SK-N-SH (cell line): ENCODE measurements at regions not wholly inside any gene's neighbourhood (a gene's known extent, or its start where the extent isn't known, plus 50 kb on each side); places are given as distances from the start of the nearest gene placed in this dataset.

Experiments
- CTCF ChIA-PET: fragments of 300-600, 350-600 bp; formaldehyde crosslinking; extraction: SDS; loops from one replicate; lab custom pipeline; 2021; lab: Yijun Ruan, JAX
- POLR2A ChIA-PET: fragments of 350-600 bp; sonication (Branson Sonifier 250); formaldehyde crosslinking; extraction: SDS; loops from one replicate; lab custom pipeline; 2020; ENCODE audit warnings: antibody characterized with exemption, inconsistent platforms; lab: Yijun Ruan, JAX
- DNase-seq: peaks from one replicate; pipeline ENCODE4 v3.0.0; 2012
- H2AFZ ChIP-seq: fragments of 200-600 bp; sonication (generic); 2 replicates; pipeline ENCODE4 v1.8.1; 2016; ENCODE audit warnings: antibody characterized with exemption, mild to moderate bottlenecking, low read depth
- H3F3A ChIP-seq: fragments of 200-600 bp; sonication (generic); replicated peaks from 2 replicates; pipeline ENCODE3; 2016; ENCODE audit warnings: antibody characterized with exemption, mild to moderate bottlenecking; ENCODE audit not compliant: insufficient read depth
- H3K27ac ChIP-seq, 2 experiments: fragments of 200-500 bp in 1 of 2; fragments of 200-600 bp in 1 of 2; sonication (Bioruptor generic) in 1 of 2; sonication (generic), shearing (Covaris generic) in 1 of 2; 2 replicates each; pipeline versions ENCODE4 v1.5.1 to v1.6.1; 2014 to 2016; ENCODE audit warnings: low read depth in 2 of 2, inconsistent platforms in 1 of 2, low read length in 1 of 2, mild to moderate bottlenecking in 1 of 2, mixed read lengths in 1 of 2
- H3K27me3 ChIP-seq: fragments of 200-600 bp; sonication (generic), shearing (Covaris generic); 2 replicates; pipeline ENCODE4 v1.6.1; 2016; ENCODE audit warnings: mixed run types; ENCODE audit not compliant: insufficient read depth
- H3K36me3 ChIP-seq, 2 experiments: fragments of 200-500 bp in 1 of 2; fragments of 200-600 bp in 1 of 2; sonication (Bioruptor generic) in 1 of 2; sonication (generic) in 1 of 2; replicated peaks in 1 of 2; 2 replicates each; pipeline versions ENCODE3 to v1.5.1; 2014 to 2016; ENCODE audit warnings: low read length in 1 of 2, mild to moderate bottlenecking in 1 of 2; ENCODE audit not compliant: insufficient read depth in 2 of 2, control insufficient read depth in 1 of 2
- H3K4me1 ChIP-seq, 2 experiments: fragments of 200-500 bp in 1 of 2; fragments of 200-600 bp in 1 of 2; sonication (Bioruptor generic) in 1 of 2; sonication (generic), shearing (Covaris generic) in 1 of 2; 2 replicates each; pipeline versions ENCODE4 v1.5.1 to v1.6.1; 2014 to 2016; ENCODE audit warnings: low read depth in 1 of 2, low read length in 1 of 2, mixed run types in 1 of 2; ENCODE audit not compliant: insufficient read depth in 2 of 2, control insufficient read depth in 1 of 2
- H3K4me2 ChIP-seq: fragments of 200-600 bp; sonication (generic), shearing (Covaris generic); 2 replicates; pipeline ENCODE4 v1.6.1; 2017; ENCODE audit warnings: mixed run types
- H3K4me3 ChIP-seq, 2 experiments: fragments of 200-500 bp in 1 of 2; fragments of 200-600 bp in 1 of 2; sonication (Bioruptor generic) in 1 of 2; sonication (generic), shearing (Covaris generic) in 1 of 2; 2 replicates each; pipeline versions ENCODE4 v1.5.1 to v1.8.1; 2014 to 2016; ENCODE audit warnings: low read depth in 2 of 2, inconsistent platforms in 1 of 2, low read length in 1 of 2, mild to moderate bottlenecking in 1 of 2, mixed read lengths in 1 of 2, moderate library complexity in 1 of 2
- H3K79me2 ChIP-seq: fragments of 200-600 bp; sonication (generic); 2 replicates; pipeline ENCODE4 v1.8.1; 2017; ENCODE audit warnings: mild to moderate bottlenecking; ENCODE audit not compliant: insufficient read depth
- H3K9ac ChIP-seq: fragments of 200-600 bp; sonication (generic); 2 replicates; pipeline ENCODE4 v1.6.1; 2017; ENCODE audit warnings: mixed run types
- H3K9me2 ChIP-seq: fragments of 200-600 bp; sonication (generic); 2 replicates; pipeline ENCODE4 v1.6.1; 2017; ENCODE audit warnings: mixed run types
- H3K9me3 ChIP-seq: fragments of 200-600 bp; sonication (generic); 2 replicates; pipeline ENCODE4 v1.6.1; 2017; ENCODE audit warnings: mixed run types, mild to moderate bottlenecking, moderate library complexity
- H4K20me1 ChIP-seq: fragments of 200-600 bp; sonication (generic); 2 replicates; pipeline ENCODE4 v1.6.1; 2017; ENCODE audit warnings: mild to moderate bottlenecking, mixed run types; ENCODE audit not compliant: insufficient read depth
- CHD2 ChIP-seq: fragments of 150-350 bp; IDR thresholded peaks from 2 replicates; pipeline ENCODE4 v1.6.1; 2018; ENCODE audit warnings: low read length; ENCODE audit not compliant: partially characterized antibody
- ELF1 ChIP-seq: IDR thresholded peaks from 2 replicates; pipeline ENCODE4 v1.4.0; 2012
- EZH2phosphoT487 ChIP-seq: fragments of 200-600 bp; sonication (generic); IDR thresholded peaks from 2 replicates; pipeline ENCODE4 v1.6.1; 2017; ENCODE audit warnings: low read depth, mixed run types, mild to moderate bottlenecking, antibody characterized with exemption, moderate library complexity, borderline replicate concordance
- FOSL2 ChIP-seq: IDR thresholded peaks from 2 replicates; pipeline ENCODE4 v1.4.0; 2012; ENCODE audit warnings: low read depth, mild to moderate bottlenecking, moderate library complexity, borderline replicate concordance
- FOXM1 ChIP-seq: IDR thresholded peaks from 2 replicates; pipeline ENCODE4 v1.4.0; 2012; ENCODE audit warnings: low read depth, mild to moderate bottlenecking
- GABPA ChIP-seq: IDR thresholded peaks from 2 replicates; pipeline ENCODE4 v1.4.0; 2012; ENCODE audit warnings: low read depth, mild to moderate bottlenecking
- GATA2 ChIP-seq: sonication (generic); formaldehyde crosslinking; IDR thresholded peaks from 2 replicates; pipeline ENCODE4 v1.5.0; 2020; ENCODE audit warnings: mild to moderate bottlenecking, missing genetic modification reagents
- JUND ChIP-seq: IDR thresholded peaks from 2 replicates; pipeline ENCODE4 v1.4.0; 2012
- NFIC ChIP-seq: IDR thresholded peaks from 2 replicates; pipeline ENCODE4 v1.4.0; 2012; ENCODE audit warnings: borderline replicate concordance
- NRF1 ChIP-seq: IDR thresholded peaks from 2 replicates; pipeline ENCODE4 v1.6.1; 2012; ENCODE audit warnings: low read depth, mild to moderate bottlenecking, low read length
- POLR2AphosphoS5 ChIP-seq: IDR thresholded peaks from 2 replicates; pipeline ENCODE4 v1.6.1; 2012; ENCODE audit warnings: low read depth, low read length
- RCOR1 ChIP-seq: fragments of 150-350 bp; IDR thresholded peaks from 2 replicates; pipeline ENCODE4 v1.6.1; 2017; ENCODE audit warnings: antibody characterized with exemption, low read length
- RXRA ChIP-seq: IDR thresholded peaks from 2 replicates; pipeline ENCODE4 v1.4.0; 2012; ENCODE audit warnings: low read depth, mild to moderate bottlenecking, borderline replicate concordance
- SMC3 ChIP-seq: IDR thresholded peaks from 2 replicates; pipeline ENCODE4 v1.6.1; 2012; ENCODE audit warnings: low read depth, low read length, improper control_type of control experiment
- TCF12 ChIP-seq: IDR thresholded peaks from 2 replicates; pipeline ENCODE4 v1.4.0; 2012
- YY1 ChIP-seq: IDR thresholded peaks from 2 replicates; pipeline ENCODE4 v1.4.0; 2012; ENCODE audit warnings: low read depth, mild to moderate bottlenecking
- WGBS: methylation state at CpG from one replicate; pipeline ENCODE4 v1.1.6; 2017; ENCODE audit warnings: low lambda C conversion rate; 5-methylcytosine and 5-hydroxymethylcytosine counted together
- TF ChIP-seq, protein P1 (sequence below): IDR thresholded peaks from 2 replicates; pipeline ENCODE4; 2012
- TF ChIP-seq, protein P2 (sequence below): fragments of 150-350 bp; IDR thresholded peaks from 2 replicates; pipeline ENCODE4 v1.6.1; 2016; ENCODE audit warnings: mild to moderate bottlenecking, low read depth, low read length
- TF ChIP-seq, protein P3 (sequence below): fragments of 150-350 bp; IDR thresholded peaks from 2 replicates; pipeline ENCODE4 v1.6.1; 2017; ENCODE audit warnings: antibody characterized with exemption, low read length, low read depth, borderline replicate concordance
- TF ChIP-seq, protein P4 (sequence below): IDR thresholded peaks from 2 replicates; pipeline ENCODE4 v1.4.0; 2012; ENCODE audit warnings: low read depth, borderline replicate concordance
- TF ChIP-seq, protein P5 (sequence below): fragments of 200-600 bp; sonication (generic); IDR thresholded peaks from 2 replicates; pipeline ENCODE4 v1.6.1; 2017; ENCODE audit warnings: antibody characterized with exemption, mild to moderate bottlenecking, moderate library complexity

DNA sequence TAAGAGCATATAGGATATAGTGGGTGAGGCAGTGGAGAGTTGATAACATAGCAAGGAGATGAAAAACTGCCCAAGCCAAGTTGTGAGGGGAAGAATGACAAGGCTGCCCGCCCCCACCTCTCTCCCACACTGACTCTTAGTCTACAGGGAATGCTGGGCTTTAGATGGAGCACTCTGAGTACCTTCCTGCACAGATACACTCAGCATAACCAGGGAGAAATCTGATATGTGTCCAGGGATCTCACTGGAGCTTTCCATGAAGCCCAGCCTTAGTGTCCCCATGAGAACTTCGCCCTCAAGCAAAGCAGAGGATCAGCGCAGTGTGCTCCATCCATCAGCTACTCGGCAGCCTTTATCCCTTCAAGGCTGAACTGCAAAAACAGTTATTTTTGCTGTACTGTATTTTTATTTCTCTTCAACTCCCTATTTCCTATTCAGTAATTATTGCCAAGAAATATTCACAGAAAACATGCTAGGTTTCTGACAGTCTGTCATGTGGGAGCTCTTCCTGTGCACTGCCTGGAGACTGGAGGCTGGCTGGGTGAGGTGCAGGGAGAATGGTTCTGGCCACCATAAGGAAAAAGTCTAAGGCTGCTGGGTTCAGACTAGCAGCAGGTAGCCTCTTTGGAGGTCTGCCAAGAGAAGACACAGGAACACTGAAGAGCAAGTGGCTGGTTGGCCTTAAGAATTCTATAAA lies 475.2 kb upstream of the PPP2R3A start:
- Histone ChIP-seq H3K9me2 (no peaks in the 10 kb centered on the region), H3K4me2 (no peak overlapping the region), H4K20me1 (no peaks in the 10 kb centered on the region), H3F3A (no peaks in the 10 kb centered on the region), H3K4me3 (no peak overlapping the region), H2AFZ (no peak overlapping the region), H3K9me3 (no peaks in the 10 kb centered on the region), H3K27ac (no peak overlapping the region), H3K36me3 (no peaks in the 10 kb centered on the region), H3K9ac (no peak overlapping the region), H3K27me3 (no peaks in the 10 kb centered on the region), H3K79me2 (no peaks in the 10 kb centered on the region), H3K4me1 (no peaks in the 10 kb centered on the region)
- TF ChIP-seq POLR2AphosphoS5 (no peak), ELF1 (no peak), FOSL2 (no peak), EZH2phosphoT487 (no peak), GABPA (no peak), RXRA (no peak), RCOR1 (no peak)
- TF ChIP-seq, protein P1, sequence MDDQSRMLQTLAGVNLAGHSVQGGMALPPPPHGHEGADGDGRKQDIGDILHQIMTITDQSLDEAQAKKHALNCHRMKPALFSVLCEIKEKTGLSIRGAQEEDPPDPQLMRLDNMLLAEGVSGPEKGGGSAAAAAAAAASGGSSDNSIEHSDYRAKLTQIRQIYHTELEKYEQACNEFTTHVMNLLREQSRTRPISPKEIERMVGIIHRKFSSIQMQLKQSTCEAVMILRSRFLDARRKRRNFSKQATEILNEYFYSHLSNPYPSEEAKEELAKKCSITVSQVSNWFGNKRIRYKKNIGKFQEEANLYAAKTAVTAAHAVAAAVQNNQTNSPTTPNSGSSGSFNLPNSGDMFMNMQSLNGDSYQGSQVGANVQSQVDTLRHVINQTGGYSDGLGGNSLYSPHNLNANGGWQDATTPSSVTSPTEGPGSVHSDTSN: no peak
- TF ChIP-seq, protein P2, sequence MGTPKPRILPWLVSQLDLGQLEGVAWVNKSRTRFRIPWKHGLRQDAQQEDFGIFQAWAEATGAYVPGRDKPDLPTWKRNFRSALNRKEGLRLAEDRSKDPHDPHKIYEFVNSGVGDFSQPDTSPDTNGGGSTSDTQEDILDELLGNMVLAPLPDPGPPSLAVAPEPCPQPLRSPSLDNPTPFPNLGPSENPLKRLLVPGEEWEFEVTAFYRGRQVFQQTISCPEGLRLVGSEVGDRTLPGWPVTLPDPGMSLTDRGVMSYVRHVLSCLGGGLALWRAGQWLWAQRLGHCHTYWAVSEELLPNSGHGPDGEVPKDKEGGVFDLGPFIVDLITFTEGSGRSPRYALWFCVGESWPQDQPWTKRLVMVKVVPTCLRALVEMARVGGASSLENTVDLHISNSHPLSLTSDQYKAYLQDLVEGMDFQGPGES: no peak
- WGBS: 35% methylated on average over 4 of the region's 4 CpGs
- ChIA-PET POLR2A (no interaction called here), CTCF (interaction anchor here (0.8 kb wide), 1 partner anchor 14 kb away, joined by 5 read pairs; no protein-coding TSS in a partner anchor)
- DNase-seq: no peak

DNA sequence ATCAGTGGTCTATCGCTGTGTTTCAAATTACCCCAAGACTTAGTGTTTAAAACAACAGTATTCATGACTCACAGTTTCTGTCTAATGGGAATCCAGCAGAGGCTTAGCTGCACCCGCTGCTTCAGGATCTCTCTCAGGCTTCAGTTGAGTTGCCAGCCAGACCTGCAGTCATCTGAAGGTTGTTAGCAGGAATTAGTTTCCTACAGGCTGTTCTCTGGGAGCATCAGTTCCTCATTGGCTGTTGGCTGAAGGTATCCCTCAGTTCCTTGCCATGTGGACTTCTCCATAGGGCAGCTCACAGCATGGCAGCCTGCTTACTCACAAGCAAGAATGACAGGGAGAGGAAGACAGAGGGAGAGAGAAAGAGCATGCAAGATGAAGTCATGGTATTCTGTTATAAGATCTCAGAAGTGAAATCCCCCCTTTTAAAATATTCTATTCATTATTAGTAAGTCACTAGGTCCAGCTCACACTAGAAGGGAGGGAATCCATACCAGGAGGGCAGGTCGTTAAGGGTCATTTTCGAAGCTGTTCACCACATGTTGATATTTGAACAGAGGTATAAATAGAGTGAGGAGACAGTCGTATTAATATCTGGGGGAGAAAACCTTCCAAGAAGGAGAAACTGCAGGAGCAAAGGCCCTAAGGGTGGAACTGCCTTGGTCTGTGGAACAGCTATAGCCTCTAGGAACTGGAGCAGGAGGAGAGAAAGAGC lies 473.9 kb upstream of the PPP2R3A start:
- Histone ChIP-seq H3K79me2 (no peaks in the 10 kb centered on the region), H3K27me3 (no peaks in the 10 kb centered on the region), H3K27ac (no peak overlapping the region), H3K9ac (no peak overlapping the region), H4K20me1 (no peaks in the 10 kb centered on the region), H2AFZ (no peak overlapping the region), H3K4me2 (no peak overlapping the region), H3K4me1 (no peaks in the 10 kb centered on the region), H3F3A (no peaks in the 10 kb centered on the region), H3K4me3 (no peak overlapping the region), H3K9me2 (no peaks in the 10 kb centered on the region), H3K36me3 (no peaks in the 10 kb centered on the region), H3K9me3 (no peaks in the 10 kb centered on the region)
- 25% methylated on average over 5 of the region's 5 CpGs for WGBS
- POLR2A ChIA-PET: no interaction called here
- CTCF ChIA-PET: no interaction called here
- DNase-seq: no peak
- TF ChIP-seq CHD2 (no peak), TCF12 (no peak), POLR2AphosphoS5 (no peak), GATA2 (CRISPR knock-in tag) (no peak), RXRA (no peak), SMC3 (no peak), NRF1 (no peak), JUND (no peak), EZH2phosphoT487 (no peak), ELF1 (no peak), FOXM1 (no peak), NFIC (no peak), GABPA (no peak), YY1 (no peak)
- TF ChIP-seq, protein P3, sequence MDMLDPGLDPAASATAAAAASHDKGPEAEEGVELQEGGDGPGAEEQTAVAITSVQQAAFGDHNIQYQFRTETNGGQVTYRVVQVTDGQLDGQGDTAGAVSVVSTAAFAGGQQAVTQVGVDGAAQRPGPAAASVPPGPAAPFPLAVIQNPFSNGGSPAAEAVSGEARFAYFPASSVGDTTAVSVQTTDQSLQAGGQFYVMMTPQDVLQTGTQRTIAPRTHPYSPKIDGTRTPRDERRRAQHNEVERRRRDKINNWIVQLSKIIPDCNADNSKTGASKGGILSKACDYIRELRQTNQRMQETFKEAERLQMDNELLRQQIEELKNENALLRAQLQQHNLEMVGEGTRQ: no peak
- TF ChIP-seq, protein P4, sequence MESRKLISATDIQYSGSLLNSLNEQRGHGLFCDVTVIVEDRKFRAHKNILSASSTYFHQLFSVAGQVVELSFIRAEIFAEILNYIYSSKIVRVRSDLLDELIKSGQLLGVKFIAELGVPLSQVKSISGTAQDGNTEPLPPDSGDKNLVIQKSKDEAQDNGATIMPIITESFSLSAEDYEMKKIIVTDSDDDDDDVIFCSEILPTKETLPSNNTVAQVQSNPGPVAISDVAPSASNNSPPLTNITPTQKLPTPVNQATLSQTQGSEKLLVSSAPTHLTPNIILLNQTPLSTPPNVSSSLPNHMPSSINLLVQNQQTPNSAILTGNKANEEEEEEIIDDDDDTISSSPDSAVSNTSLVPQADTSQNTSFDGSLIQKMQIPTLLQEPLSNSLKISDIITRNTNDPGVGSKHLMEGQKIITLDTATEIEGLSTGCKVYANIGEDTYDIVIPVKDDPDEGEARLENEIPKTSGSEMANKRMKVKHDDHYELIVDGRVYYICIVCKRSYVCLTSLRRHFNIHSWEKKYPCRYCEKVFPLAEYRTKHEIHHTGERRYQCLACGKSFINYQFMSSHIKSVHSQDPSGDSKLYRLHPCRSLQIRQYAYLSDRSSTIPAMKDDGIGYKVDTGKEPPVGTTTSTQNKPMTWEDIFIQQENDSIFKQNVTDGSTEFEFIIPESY: no peak
- TF ChIP-seq, protein P5, sequence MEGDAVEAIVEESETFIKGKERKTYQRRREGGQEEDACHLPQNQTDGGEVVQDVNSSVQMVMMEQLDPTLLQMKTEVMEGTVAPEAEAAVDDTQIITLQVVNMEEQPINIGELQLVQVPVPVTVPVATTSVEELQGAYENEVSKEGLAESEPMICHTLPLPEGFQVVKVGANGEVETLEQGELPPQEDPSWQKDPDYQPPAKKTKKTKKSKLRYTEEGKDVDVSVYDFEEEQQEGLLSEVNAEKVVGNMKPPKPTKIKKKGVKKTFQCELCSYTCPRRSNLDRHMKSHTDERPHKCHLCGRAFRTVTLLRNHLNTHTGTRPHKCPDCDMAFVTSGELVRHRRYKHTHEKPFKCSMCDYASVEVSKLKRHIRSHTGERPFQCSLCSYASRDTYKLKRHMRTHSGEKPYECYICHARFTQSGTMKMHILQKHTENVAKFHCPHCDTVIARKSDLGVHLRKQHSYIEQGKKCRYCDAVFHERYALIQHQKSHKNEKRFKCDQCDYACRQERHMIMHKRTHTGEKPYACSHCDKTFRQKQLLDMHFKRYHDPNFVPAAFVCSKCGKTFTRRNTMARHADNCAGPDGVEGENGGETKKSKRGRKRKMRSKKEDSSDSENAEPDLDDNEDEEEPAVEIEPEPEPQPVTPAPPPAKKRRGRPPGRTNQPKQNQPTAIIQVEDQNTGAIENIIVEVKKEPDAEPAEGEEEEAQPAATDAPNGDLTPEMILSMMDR: no peak
